SKM-1 (cell line): ENCODE measurements at regions not wholly inside any gene's neighbourhood (a gene's known extent, or its start where the extent isn't known, plus 50 kb on each side); places are given as distances from the start of the nearest gene placed in this dataset.

ENCODE experiments used
- DNase-seq: peaks from one replicate; lab custom pipeline; 2025; ENCODE audit not compliant: unreplicated experiment; lab: John Stamatoyannopoulos, UW

DNA sequence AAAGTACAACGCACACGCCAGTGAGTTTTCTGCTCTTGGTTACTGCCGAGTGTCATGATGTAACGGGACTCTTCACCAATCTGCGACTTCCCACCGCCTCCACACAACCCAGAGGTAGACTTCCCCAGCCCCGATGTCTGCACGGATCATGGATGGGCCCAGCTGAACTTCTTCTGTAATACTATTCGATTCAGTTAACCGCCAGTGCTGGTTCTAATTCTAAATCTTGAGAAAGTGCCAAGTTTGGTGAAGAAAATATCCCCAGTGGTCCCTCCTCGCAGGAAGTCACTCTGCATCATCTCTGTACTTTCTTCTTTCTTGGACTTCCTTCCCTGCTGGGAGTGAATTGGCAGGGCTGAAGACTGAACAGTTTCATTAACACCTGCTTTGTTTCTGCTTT lies 77.6 kb upstream of the SLC35F4 start:
- DNase-seq, result no peak

DNA sequence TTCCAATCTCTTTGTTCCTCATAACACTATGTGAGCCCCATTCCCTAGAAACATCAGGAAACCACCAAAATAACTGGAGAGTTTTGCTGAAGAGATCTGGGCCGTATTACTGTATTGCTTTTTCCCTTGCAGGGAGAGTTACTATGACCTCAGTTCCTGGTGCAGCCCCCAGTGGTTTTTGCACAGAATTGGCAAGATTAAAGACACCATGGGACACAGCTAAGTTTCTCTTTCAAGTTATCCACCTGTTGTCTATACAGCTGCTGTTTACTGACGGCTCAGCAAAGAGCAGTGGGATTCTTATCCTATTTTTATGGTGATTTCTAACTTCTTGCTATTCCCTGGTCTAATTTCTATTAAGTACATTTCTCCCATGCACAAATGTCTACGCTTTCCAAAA lies 77.1 kb upstream of the SLC35F4 start:
- DNase-seq, result no peak

DNA sequence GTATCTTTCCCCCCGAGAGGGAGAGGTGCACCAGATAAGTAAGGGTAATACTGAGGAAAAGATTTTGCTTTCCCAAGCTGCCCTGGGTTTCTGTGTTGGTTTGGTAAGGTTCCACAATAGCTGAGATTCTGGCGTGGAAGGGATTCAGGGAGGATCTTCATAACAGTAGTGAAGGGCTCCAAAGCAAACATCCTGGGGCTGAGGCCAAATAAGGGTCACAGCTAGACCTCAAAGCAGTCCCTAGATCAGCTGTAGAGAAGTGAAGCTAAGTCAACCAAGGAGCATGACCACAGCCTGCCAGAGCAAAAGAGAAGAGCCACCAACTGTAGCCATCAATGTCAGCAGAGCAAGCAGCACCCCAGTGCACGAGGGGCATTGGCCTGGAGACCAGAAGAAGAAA lies 73.2 kb upstream of the SLC35F4 start:
- DNase-seq, result no peak

DNA sequence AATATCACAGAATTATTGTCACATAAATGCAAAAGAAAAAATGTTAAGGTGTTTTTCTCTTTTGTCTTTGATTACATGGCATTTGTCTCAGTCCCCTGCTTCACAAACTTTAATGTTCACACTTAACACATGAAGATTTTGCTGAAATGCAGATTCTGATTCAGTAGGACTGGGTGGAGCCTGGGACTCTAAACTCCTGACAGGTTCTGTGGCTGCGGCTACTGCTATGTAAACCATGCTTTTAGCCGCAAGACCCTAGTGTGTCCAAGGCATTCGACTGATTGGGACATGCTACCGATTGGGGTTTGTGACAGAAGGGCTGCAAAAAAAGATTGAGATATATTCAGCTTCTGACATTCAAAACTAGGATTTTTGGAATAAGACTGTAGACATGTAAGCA lies 72.6 kb upstream of the SLC35F4 start:
- no peak for DNase-seq

- no peak for DNase-seq
Observed at GRCh38 chr14:57937676-57938075, 71.8 kb upstream of the SLC35F4 start.

DNA sequence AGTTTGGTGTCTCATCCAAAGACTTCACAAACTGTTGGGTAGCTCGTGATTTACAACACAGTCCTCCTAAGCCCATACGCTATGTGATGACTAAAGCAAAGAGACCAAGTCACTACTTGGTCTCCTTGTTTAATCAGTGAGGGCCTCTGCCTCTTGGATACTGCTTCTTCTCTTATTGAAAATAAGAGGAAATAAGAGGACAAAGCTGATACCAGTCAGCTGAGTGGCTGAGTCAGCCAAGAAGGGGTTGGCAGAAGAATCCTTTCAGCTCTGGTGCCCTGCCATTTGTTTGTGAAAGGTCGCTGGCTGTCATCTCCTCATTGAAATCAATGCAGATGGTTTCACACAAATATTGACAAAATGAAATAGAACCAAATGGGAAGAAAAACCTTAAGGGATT lies 67.5 kb upstream of the SLC35F4 start:
- no peak for DNase-seq

GRCh38 chr14:57930241-57930975 lies 64.5 kb upstream of the SLC35F4 start:
- no peak for DNase-seq

DNA sequence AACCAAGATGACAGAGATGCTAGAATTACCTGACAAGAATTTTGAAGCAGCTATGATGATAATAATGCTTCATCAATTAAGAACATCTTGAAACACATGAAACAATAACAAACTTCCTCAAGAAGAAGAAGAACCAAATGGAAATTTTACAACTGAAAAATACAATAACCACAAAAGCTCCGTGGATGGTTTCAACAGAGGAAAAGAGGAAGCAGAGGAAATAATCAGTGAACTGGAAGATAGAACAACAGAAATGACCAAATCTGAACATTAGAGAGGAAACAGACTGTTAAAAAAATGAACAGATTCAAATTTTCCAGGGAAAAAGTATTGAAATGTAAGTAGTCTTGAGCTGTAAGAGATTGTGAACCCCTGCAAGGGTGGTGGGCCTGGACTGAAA lies 62.8 kb upstream of the SLC35F4 start:
- DNase-seq, result peak; percentile 29

GRCh38 chr14:57921377-57921776 lies 55.5 kb upstream of the SLC35F4 start:
- no peak for DNase-seq

GRCh38 chr14:57918791-57919190 lies 52.9 kb upstream of the SLC35F4 start:
- DNase-seq, result no peak
